HEK293 (cell line): ENCODE measurements at regions not wholly inside any gene's neighbourhood (a gene's known extent, or its start where the extent isn't known, plus 50 kb on each side); places are given as distances from the start of the nearest gene placed in this dataset.

Experiments
- CTCF ChIA-PET: fragments of 350-600 bp; formaldehyde crosslinking; extraction: SDS; loops from one replicate; lab custom pipeline; 2021; ENCODE audit warnings: antibody characterized with exemption; lab: Yijun Ruan, JAX
- POLR2A ChIA-PET: fragments of 300-600 bp; formaldehyde crosslinking; extraction: SDS; loops from one replicate; lab custom pipeline; 2020; ENCODE audit warnings: antibody characterized with exemption, inconsistent platforms; lab: Yijun Ruan, JAX
- H3K27ac ChIP-seq: fragments of 200-500 bp; sonication (Bioruptor generic); 2 replicates; pipeline ENCODE4 v1.5.1; 2014; ENCODE audit warnings: low read depth, low read length, control low read depth, inconsistent platforms; ENCODE audit errors: extremely low read depth
- H3K36me3 ChIP-seq, 2 experiments: fragments of 200-500 bp in 1 of 2; sonication (Bioruptor generic) in 1 of 2; 1 replicate in 1 of 2; 2 replicates in 1 of 2; pipeline ENCODE4 v1.5.1; 2014 to 2017; ENCODE audit warnings: inconsistent platforms in 2 of 2, low read length in 2 of 2; ENCODE audit not compliant: control insufficient read depth in 2 of 2, insufficient read depth in 1 of 2
- H3K4me1 ChIP-seq: fragments of 200-500 bp; sonication (Bioruptor generic); 2 replicates; pipeline ENCODE4 v1.5.1; 2014; ENCODE audit warnings: mild to moderate bottlenecking, low read length, inconsistent platforms; ENCODE audit not compliant: control insufficient read depth, insufficient read depth
- H3K4me3 ChIP-seq: 2 replicates; pipeline ENCODE4 v1.5.1; 2011; ENCODE audit warnings: low read depth, mild to moderate bottlenecking, control low read depth, low read length, moderate library complexity
- H3K9me3 ChIP-seq: fragments of 200-500 bp; sonication (Bioruptor generic); 2 replicates; pipeline ENCODE4 v1.5.1; 2014; ENCODE audit warnings: low read depth, low read length, inconsistent platforms; ENCODE audit not compliant: control insufficient read depth, insufficient read depth
- GLIS1 ChIP-seq: fragments of 450-650 bp; formaldehyde crosslinking; IDR thresholded peaks from 2 replicates; pipeline ENCODE4 v1.5.1; 2016; ENCODE audit warnings: missing biosample characterization, missing genetic modification characterization
- HOXA7 ChIP-seq: sonication (generic); formaldehyde crosslinking; IDR thresholded peaks from 2 replicates; pipeline ENCODE4 v1.8.1; 2022; ENCODE audit warnings: missing genetic modification reagents, borderline replicate concordance
- HOXC10 ChIP-seq: sonication (generic); formaldehyde crosslinking; IDR thresholded peaks from 2 replicates; pipeline ENCODE4 v1.8.1; 2023; ENCODE audit warnings: mild to moderate bottlenecking, missing genetic modification reagents
- KLF1 ChIP-seq: fragments of 450-650 bp; formaldehyde crosslinking; IDR thresholded peaks from 2 replicates; pipeline ENCODE4 v1.5.1; 2016; ENCODE audit warnings: missing biosample characterization, missing genetic modification characterization
- MZF1 ChIP-seq: fragments of 450-650 bp; formaldehyde crosslinking; IDR thresholded peaks from 2 replicates; pipeline ENCODE4 v1.5.1; 2017; ENCODE audit warnings: missing biosample characterization, missing genetic modification characterization, borderline replicate concordance
- OVOL3 ChIP-seq: fragments of 450-650 bp; formaldehyde crosslinking; IDR thresholded peaks from 2 replicates; pipeline ENCODE4 v1.5.1; 2016; ENCODE audit warnings: missing biosample characterization, missing genetic modification characterization
- PRDM1 ChIP-seq: fragments of 450-650 bp; formaldehyde crosslinking; IDR thresholded peaks from 2 replicates; pipeline ENCODE4; 2016; ENCODE audit warnings: missing biosample characterization, missing genetic modification characterization
- REPIN1 ChIP-seq: fragments of 450-650 bp; formaldehyde crosslinking; IDR thresholded peaks from 2 replicates; pipeline ENCODE4 v1.5.1; 2017; ENCODE audit warnings: missing biosample characterization, missing genetic modification characterization, low read depth
- SCRT1 ChIP-seq: fragments of 450-650 bp; formaldehyde crosslinking; IDR thresholded peaks from 2 replicates; pipeline ENCODE4 v1.5.1; 2016; ENCODE audit warnings: missing biosample characterization, missing genetic modification characterization, borderline replicate concordance
- SP7 ChIP-seq: fragments of 450-650 bp; formaldehyde crosslinking; IDR thresholded peaks from 2 replicates; pipeline ENCODE4 v1.5.1; 2016; ENCODE audit warnings: missing biosample characterization, missing genetic modification characterization
- YY1 ChIP-seq: fragments of 450-650 bp; formaldehyde crosslinking; IDR thresholded peaks from 2 replicates; pipeline ENCODE4 v1.5.1; 2018; ENCODE audit warnings: missing biosample characterization, missing genetic modification characterization
- ZBTB20 ChIP-seq: fragments of 450-650 bp; formaldehyde crosslinking; IDR thresholded peaks from 2 replicates; pipeline ENCODE4 v1.5.1; 2016; ENCODE audit warnings: missing biosample characterization, missing genetic modification characterization
- ZFP37 ChIP-seq: fragments of 450-650 bp; formaldehyde crosslinking; IDR thresholded peaks from 2 replicates; pipeline ENCODE4 v1.5.1; 2016; ENCODE audit warnings: missing biosample characterization, missing genetic modification characterization
- ZNF133 ChIP-seq: fragments of 450-650 bp; formaldehyde crosslinking; IDR thresholded peaks from 2 replicates; pipeline ENCODE4 v1.5.1; 2016; ENCODE audit warnings: missing biosample characterization, missing genetic modification characterization
- ZNF16 ChIP-seq: fragments of 450-650 bp; formaldehyde crosslinking; IDR thresholded peaks from 2 replicates; pipeline ENCODE4 v1.5.1; 2016; ENCODE audit warnings: low read depth, missing biosample characterization, missing genetic modification characterization
- ZNF248 ChIP-seq: fragments of 450-650 bp; formaldehyde crosslinking; IDR thresholded peaks from 2 replicates; pipeline ENCODE4 v1.5.1; 2017; ENCODE audit warnings: missing biosample characterization, missing genetic modification characterization
- ZNF366 ChIP-seq: fragments of 450-650 bp; formaldehyde crosslinking; conservative IDR thresholded peaks from 2 replicates; pipeline ENCODE4 v1.5.1; 2016; ENCODE audit warnings: missing biosample characterization, missing genetic modification characterization
- ZNF391 ChIP-seq: fragments of 450-650 bp; formaldehyde crosslinking; IDR thresholded peaks from 2 replicates; pipeline ENCODE4 v1.5.1; 2016; ENCODE audit warnings: low read depth, missing biosample characterization, missing genetic modification characterization, borderline replicate concordance
- ZNF48 ChIP-seq: fragments of 450-650 bp; formaldehyde crosslinking; IDR thresholded peaks from 2 replicates; pipeline ENCODE4 v1.5.1; 2016; ENCODE audit warnings: missing biosample characterization, missing genetic modification characterization
- ZNF529 ChIP-seq: fragments of 450-650 bp; formaldehyde crosslinking; IDR thresholded peaks from 2 replicates; pipeline ENCODE4 v1.5.1; 2017; ENCODE audit warnings: missing genetic modification characterization, missing biosample characterization; ENCODE audit not compliant: insufficient replicate concordance
- ZNF548 ChIP-seq: fragments of 450-650 bp; formaldehyde crosslinking; IDR thresholded peaks from 2 replicates; pipeline ENCODE4 v1.5.1; 2016; ENCODE audit warnings: missing biosample characterization, missing genetic modification characterization
- ZNF549 ChIP-seq: fragments of 450-650 bp; IDR thresholded peaks from 2 replicates; pipeline ENCODE4 v1.5.1; 2018; ENCODE audit warnings: missing biosample characterization, missing genetic modification characterization, mild to moderate bottlenecking, inconsistent platforms, moderate library complexity
- ZNF558 ChIP-seq: fragments of 450-650 bp; formaldehyde crosslinking; IDR thresholded peaks from 2 replicates; pipeline ENCODE4 v1.5.1; 2016; ENCODE audit warnings: missing biosample characterization, missing genetic modification characterization
- ZNF610 ChIP-seq: fragments of 450-650 bp; formaldehyde crosslinking; IDR thresholded peaks from 2 replicates; pipeline ENCODE4 v1.5.1; 2016; ENCODE audit warnings: missing biosample characterization, missing genetic modification characterization, borderline replicate concordance
- ZNF747 ChIP-seq: fragments of 450-650 bp; formaldehyde crosslinking; IDR thresholded peaks from 2 replicates; pipeline ENCODE4 v1.5.1; 2016; ENCODE audit warnings: missing biosample characterization, missing genetic modification characterization
- ZNF768 ChIP-seq: fragments of 450-650 bp; formaldehyde crosslinking; IDR thresholded peaks from 2 replicates; pipeline ENCODE4 v1.5.1; 2018; ENCODE audit warnings: missing biosample characterization, mild to moderate bottlenecking, missing genetic modification characterization
- ZNF792 ChIP-seq: fragments of 450-650 bp; formaldehyde crosslinking; IDR thresholded peaks from 2 replicates; pipeline ENCODE4 v1.5.1; 2016; ENCODE audit warnings: missing biosample characterization, missing genetic modification characterization
- ZNF837 ChIP-seq: fragments of 450-650 bp; formaldehyde crosslinking; IDR thresholded peaks from 2 replicates; pipeline ENCODE4 v1.5.1; 2016; ENCODE audit warnings: missing biosample characterization, missing genetic modification characterization
- TF ChIP-seq, protein P1 (sequence below): fragments of 450-650 bp; formaldehyde crosslinking; IDR thresholded peaks from 2 replicates; pipeline ENCODE4 v1.5.1; 2016; ENCODE audit warnings: missing biosample characterization, missing genetic modification characterization
- TF ChIP-seq, protein P2 (sequence below): fragments of 450-650 bp; formaldehyde crosslinking; IDR thresholded peaks from 2 replicates; pipeline ENCODE4 v1.5.1; 2017; ENCODE audit warnings: missing biosample characterization, missing genetic modification characterization
- TF ChIP-seq, protein P3 (sequence below): fragments of 450-650 bp; formaldehyde crosslinking; IDR thresholded peaks from 2 replicates; pipeline ENCODE4 v1.5.1; 2016; ENCODE audit warnings: missing biosample characterization, missing genetic modification characterization

DNA sequence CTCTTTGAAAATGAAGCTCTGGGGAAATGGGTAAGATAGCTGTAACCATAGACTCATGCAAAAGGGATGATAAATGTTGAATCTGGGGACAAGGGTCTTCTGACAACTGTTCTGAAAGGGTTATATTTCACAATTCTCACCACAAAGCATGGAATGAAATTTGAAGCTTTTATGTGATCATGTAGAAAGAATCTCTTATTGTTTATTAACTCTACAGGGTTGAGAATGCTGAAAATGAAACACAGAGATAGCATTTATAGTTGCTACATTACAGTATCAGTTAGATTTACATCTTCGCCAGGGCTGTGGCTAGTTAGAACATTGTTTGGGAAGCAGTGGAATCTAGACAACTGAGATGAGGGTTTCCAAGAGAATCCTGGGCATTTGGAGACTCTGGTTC is 97.4 kb upstream of the LHCGR start (continued):
- TF ChIP-seq REPIN1 (tag by site-specific recombination) (no peak), ZNF133 (tag by site-specific recombination) (no peak), YY1 (no peak)

DNA sequence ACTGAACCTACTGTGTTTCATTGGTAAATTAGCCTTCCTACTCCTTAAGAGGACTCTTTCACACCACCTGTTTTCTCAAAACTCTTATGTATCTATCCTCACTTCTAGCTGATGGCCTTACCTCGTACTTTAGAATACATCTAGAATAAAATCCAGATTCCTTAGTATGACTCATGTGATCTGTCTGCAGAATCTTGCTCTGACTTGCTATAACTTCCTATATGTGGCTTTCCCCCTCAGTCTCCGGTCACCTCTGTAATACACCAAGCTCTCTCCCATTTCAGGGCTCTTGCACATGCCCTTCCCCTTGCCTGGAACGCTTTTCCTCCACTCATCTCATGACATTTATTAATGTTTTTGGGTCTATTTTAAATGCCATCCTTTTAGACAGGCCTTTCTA is 95.6 kb upstream of the LHCGR start:
- POLR2A ChIA-PET = no interaction called here
- TF ChIP-seq PRDM1 (tag by site-specific recombination) = no peak
- TF ChIP-seq, protein P1, sequence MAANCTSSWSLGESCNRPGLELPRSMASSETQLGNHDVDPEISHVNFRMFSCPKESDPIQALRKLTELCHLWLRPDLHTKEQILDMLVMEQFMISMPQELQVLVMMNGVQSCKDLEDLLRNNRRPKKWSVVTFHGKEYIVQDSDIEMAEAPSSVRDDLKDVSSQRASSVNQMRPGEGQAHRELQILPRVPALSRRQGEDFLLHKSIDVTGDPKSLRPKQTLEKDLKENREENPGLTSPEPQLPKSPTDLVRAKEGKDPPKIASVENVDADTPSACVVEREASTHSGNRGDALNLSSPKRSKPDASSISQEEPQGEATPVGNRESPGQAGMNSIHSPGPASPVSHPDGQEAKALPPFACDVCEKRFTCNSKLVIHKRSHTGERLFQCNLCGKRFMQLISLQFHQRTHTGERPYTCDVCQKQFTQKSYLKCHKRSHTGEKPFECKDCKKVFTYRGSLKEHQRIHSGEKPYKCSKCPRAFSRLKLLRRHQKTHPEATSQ (tag by site-specific recombination) = no peak
- no peak for TF ChIP-seq ZBTB20
- TF ChIP-seq ZNF48 = no peak
- TF ChIP-seq, protein P2, sequence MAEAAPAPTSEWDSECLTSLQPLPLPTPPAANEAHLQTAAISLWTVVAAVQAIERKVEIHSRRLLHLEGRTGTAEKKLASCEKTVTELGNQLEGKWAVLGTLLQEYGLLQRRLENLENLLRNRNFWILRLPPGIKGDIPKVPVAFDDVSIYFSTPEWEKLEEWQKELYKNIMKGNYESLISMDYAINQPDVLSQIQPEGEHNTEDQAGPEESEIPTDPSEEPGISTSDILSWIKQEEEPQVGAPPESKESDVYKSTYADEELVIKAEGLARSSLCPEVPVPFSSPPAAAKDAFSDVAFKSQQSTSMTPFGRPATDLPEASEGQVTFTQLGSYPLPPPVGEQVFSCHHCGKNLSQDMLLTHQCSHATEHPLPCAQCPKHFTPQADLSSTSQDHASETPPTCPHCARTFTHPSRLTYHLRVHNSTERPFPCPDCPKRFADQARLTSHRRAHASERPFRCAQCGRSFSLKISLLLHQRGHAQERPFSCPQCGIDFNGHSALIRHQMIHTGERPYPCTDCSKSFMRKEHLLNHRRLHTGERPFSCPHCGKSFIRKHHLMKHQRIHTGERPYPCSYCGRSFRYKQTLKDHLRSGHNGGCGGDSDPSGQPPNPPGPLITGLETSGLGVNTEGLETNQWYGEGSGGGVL = no peak
- TF ChIP-seq, protein P3, sequence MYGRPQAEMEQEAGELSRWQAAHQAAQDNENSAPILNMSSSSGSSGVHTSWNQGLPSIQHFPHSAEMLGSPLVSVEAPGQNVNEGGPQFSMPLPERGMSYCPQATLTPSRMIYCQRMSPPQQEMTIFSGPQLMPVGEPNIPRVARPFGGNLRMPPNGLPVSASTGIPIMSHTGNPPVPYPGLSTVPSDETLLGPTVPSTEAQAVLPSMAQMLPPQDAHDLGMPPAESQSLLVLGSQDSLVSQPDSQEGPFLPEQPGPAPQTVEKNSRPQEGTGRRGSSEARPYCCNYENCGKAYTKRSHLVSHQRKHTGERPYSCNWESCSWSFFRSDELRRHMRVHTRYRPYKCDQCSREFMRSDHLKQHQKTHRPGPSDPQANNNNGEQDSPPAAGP (tag by site-specific recombination) = no peak
- no peak for TF ChIP-seq ZNF837 (tag by site-specific recombination)
- no peak for TF ChIP-seq SCRT1 (tag by site-specific recombination)
- TF ChIP-seq ZNF16 (tag by site-specific recombination) = no peak
- no peak for TF ChIP-seq ZNF248 (tag by site-specific recombination)
- no peak for TF ChIP-seq ZNF529 (tag by site-specific recombination)
- no peak for TF ChIP-seq HOXC10 (CRISPR knock-in tag)
- no peak for TF ChIP-seq ZNF391 (tag by site-specific recombination)
- TF ChIP-seq ZNF366 = no peak
- TF ChIP-seq, all 188 proteins: peak for 0
- no peaks in the 10 kb centered on the region for H3K36me3 ChIP-seq
- CTCF ChIA-PET = no interaction called here
- H3K4me3 ChIP-seq = no peak overlapping the region
- no peaks in the 10 kb centered on the region for H3K4me1 ChIP-seq
- H3K9me3 ChIP-seq = no peaks in the 10 kb centered on the region
- no peak overlapping the region for H3K27ac ChIP-seq

DNA sequence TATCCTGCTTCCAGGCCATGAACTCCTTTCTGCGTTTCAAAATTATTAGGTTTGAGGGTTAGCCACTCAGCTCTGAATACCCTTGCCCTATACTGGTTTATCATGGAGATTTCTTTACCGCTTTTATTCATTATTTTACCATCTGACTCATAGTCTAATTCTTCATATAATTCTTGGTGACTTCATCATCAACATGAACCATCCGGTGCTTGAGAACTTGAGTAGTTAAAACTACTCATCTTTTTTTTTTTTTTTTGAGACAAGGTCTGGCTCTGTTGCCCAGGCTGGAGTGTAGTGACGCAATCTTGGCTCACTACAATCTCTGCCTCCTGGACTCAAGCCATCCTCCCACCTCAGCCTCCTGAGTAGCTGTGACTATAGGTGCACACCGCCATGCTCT is 94.2 kb upstream of the LHCGR start:
- Histone ChIP-seq H3K4me1 (no peaks in the 10 kb centered on the region), H3K9me3 (no peaks in the 10 kb centered on the region), H3K4me3 (no peak overlapping the region), H3K27ac (no peak overlapping the region), H3K36me3 (no peaks in the 10 kb centered on the region)
- ChIA-PET POLR2A (no interaction called here), CTCF (no interaction called here)
- no peak for TF ChIP-seq ZNF768 (tag by site-specific recombination)
- no peak for TF ChIP-seq GLIS1
- no peak for TF ChIP-seq ZNF610
- TF ChIP-seq HOXA7 (CRISPR knock-in tag) = no peak
- no peak for TF ChIP-seq REPIN1 (tag by site-specific recombination)
- no peak for TF ChIP-seq OVOL3 (tag by site-specific recombination)
- TF ChIP-seq SP7 = no peak
- TF ChIP-seq ZNF792 (tag by site-specific recombination) = no peak
- TF ChIP-seq KLF1 (tag by site-specific recombination) = no peak
- TF ChIP-seq ZFP37 (tag by site-specific recombination) = no peak
- TF ChIP-seq MZF1 (tag by site-specific recombination) = no peak
- no peak for TF ChIP-seq ZNF548 (tag by site-specific recombination)
- no peak for TF ChIP-seq ZNF558 (tag by site-specific recombination)
- TF ChIP-seq ZNF837 (tag by site-specific recombination) = no peak
- no peak for TF ChIP-seq ZNF529 (tag by site-specific recombination)
- no peak for TF ChIP-seq ZNF549 (tag by site-specific recombination)
- no peak for TF ChIP-seq ZNF747 (tag by site-specific recombination)
